GM19324 (cell line): ENCODE measurements at regions not wholly inside any gene's neighbourhood (a gene's known extent, or its start where the extent isn't known, plus 50 kb on each side); places are given as distances from the start of the nearest gene placed in this dataset.

Experiments
- ATAC-seq: cut with Tn5 transposase; IDR thresholded peaks from one replicate; pipeline ENCODE4 v1.9.1; 2021; ENCODE audit warnings: mild to moderate bottlenecking, moderate library complexity; ENCODE audit not compliant: unreplicated experiment, low FRiP score

GRCh38 chr2:204042401-204042800, 105.8 kb downstream of the ICOS start:
- no peak for ATAC-seq

DNA sequence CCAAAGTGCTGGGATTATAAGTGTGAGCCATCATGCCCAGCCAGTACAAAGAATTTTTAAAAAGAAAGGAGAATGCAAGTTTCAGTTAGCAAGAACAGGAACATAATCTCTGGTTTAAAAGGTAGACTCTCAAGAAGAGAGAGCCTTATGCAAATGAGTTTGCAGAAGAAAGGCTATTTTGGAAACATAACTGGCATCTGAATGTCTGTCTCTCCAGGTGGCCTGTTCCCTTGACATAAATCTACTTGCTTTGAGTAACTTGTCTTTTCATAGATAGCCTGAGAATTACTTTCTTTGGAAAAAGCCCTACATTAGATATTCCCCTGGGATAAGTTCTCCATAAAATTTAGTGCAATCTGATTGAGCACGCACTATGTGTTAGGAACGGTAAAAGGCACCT, 109.6 kb downstream of the ICOS start:
- peak; percentile 87 for ATAC-seq

- ATAC-seq: peak; percentile 65
Observed at GRCh38 chr2:204049635-204050034, 113.1 kb downstream of the ICOS start.

GRCh38 chr2:204050681-204051080, 114.1 kb downstream of the ICOS start:
- ATAC-seq: no peak

- no peak for ATAC-seq
Observed at GRCh38 chr2:204051476-204051875, 114.9 kb downstream of the ICOS start.

- ATAC-seq: no peak
Observed at GRCh38 chr2:204051984-204052556, 115.5 kb downstream of the ICOS start.

DNA sequence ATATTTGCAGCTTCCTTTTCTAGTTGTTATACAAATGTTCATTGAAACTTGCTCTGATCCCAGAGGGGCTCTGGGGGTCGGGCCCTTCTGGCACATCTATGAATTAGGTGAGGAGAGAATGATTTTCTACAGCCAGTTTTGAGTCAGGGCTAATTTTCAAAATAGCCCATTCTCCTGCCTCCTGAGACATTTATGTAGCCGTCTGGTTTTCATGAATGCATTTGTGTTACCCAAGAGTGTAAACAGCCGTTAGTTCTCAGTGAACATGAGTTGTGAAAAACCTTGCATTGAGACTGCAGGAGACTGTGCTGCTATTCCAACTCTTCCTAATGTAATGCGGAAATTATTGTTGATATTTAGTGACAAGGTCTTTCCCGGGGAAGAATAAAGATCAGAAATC, 122.5 kb downstream of the ICOS start:
- ATAC-seq: no peak

DNA sequence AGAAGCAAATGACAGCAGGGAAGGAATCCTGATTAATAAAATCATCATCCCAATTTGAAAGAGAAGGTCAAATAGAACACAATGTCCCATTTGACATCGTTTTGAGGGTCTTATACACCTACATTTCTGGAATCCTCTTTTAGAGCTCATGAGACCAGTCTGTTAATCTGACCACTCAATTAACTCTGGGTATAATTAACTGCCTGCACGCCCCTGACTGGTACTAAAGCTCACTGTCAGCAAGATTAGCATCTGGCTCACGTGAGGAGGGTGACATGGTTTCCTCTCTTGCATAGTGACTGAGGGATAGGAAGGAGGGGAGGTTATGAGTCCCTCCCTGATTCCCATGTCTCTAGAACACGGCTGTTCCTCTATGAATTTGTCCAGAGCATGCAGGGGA, 124.3 kb downstream of the ICOS start:
- ATAC-seq: no peak

- ATAC-seq: no peak
Observed at GRCh38 chr2:204061241-204061640, 124.7 kb downstream of the ICOS start.

DNA sequence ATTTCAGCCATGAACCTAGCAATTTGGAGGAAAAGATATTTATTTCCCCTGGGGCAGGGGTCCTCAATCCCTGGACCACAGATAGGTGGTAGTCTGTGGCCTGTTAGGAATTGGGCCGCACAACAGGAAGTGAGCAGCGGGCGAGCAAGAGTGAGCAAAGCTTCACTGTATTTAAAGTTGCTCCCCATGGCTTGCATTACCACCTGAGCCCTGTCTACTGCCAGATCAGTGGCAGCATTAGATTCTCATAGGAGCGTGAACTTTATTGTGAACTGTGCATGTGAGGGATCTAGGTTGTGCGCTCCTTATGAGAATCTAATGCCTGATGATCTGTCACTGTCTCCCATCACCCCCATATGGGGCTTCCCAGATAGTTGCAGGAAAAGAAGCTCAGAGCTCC, 127.6 kb downstream of the ICOS start:
- no peak for ATAC-seq

GRCh38 chr2:204065566-204065965, 129.0 kb downstream of the ICOS start:
- no peak for ATAC-seq

DNA sequence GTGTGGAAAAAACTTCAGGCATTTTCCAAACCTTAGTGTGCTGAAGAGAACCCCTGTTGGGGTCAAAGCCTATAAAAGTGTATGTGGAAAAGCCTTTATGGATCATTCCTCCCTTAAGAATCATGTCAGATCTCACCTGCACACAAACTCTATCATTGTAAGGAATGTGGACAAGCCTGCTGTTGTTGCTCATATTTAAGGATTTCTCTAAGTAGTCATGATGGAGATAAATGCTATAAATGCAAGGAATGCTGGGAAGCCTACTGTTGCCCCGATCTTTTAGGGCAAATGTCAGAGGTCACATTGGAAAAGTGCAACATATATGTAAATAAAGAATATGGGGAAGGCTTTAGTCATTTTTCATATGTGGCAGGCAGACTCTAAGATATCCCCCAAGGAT, 129.5 kb downstream of the ICOS start:
- ATAC-seq: no peak

DNA sequence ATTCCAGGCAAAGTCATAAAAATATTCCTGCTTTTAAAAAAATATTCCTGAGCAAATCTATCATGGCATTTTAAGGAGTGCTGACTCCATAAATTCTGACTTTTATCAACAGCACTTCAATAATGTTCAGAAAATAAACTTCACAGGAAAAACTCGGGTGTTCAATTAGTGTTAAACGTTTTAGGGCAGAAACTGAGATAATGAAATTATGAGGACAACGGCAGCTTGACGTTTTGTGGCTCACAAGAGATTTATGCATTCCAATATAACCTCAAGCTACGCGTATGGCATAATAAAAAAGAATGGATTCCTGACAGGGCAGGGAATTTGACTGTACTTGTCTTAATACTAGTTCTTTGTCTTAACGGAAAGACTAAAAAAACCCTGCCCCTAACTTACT, 133.2 kb downstream of the ICOS start:
- no peak for ATAC-seq

GRCh38 chr2:204072443-204073324, 136.1 kb downstream of the ICOS start:
- peak; percentile 56 for ATAC-seq

DNA sequence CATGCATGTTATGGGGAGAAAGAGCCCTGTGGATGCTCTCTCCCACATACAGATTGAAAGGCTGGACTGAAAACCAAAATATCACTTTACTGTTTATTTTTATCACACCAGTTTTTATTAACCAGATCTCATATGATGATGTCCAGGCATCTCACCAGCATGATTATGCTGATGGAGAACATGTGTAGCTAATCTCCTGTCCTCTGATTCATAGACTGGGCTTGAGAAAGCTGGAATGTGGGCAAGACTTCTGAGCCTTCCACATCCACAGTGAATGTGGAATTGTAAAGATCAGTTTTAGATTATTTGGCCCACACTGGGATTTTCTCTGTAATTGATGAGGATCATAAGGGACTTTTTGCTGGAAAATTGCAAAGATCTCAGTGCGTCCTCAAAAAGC, 137.9 kb downstream of the ICOS start:
- ATAC-seq: no peak

- ATAC-seq: no peak
Observed at GRCh38 chr2:204078003-204078698, 141.6 kb downstream of the ICOS start.

DNA sequence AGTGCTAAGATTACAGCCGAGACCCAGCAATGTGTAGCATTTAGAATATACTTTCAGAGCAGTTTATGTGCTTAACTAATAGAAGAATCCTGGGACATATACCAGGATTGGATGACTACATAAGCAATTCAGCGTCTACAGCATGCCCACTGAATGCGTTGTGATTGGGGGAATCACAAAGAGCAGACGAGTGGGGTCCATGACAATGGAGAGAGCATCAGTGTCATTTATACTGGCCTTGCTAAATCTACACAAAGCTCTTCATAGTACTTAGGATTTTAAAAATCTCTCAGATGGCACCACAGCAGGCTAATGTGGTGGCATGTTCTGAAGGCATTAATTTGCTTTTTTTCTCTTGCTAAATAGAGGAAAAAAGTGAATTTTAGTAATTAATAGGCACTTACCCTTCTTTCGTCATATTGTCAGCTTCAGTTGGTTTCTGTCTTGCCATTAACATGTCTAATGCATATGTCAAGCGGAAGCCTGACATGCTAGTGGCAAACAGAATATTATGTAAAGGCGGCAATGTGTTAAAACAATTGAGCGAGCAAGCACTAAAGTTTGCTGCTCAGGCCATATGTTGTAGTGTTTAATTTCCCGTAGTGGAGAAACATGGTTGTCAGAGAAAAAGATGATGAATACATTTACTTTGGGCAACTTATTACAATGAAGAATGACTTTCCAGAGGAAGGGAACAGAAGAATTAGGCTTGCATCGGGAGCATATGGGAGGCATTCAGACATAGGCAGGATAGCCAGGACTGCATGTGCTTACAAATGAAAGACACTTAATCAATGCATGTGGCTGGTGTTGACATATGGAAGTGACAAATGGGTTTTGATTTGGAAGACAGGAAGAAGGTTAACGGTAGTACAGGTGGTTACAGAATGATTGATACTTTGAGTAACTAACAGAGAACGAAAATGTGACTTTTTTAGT, 145.2 kb downstream of the ICOS start:
- ATAC-seq: no peak

DNA sequence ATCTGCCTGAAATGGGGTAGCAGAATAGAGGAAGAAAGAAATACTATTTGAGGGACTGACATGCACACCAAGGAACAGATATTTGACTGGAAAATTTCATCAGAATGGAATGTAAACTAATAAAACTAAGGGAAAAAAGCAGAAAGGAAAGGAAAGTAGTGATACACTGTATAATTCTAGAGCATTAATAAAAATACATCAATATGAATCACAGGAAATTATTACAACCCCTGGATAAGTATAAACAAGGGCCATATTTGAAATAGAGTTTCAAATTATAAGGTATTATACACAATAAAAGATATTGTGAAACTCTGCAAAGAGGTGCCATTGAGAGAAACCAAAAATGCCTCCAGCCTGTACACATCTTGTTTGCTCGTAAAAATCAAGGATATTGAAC, 149.6 kb downstream of the ICOS start:
- ATAC-seq: no peak

- no peak for ATAC-seq
Observed at GRCh38 chr2:204089105-204089504, 152.5 kb downstream of the ICOS start.

DNA sequence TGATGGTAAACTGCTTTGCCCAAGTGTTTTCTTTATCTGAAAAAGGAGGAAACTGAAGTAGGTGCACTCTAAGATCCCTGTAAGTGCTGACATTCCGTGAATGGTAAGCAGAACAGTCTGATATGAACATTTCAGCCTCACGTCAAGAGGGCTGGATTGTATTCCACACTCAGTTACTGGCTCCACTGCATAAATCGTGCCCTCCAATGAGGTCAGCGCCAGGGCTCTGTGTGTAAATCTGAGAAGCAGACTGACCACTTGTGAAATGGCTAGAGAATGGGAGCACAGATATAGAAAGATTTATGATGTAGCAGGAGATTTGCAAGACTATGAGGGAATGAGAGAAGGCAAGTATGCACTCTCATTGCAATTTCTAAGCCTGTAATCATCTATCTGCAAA, 153.0 kb downstream of the ICOS start:
- ATAC-seq: no peak

GRCh38 chr2:204090021-204090420, 153.5 kb downstream of the ICOS start:
- no peak for ATAC-seq
